ENCODE measurements at regions not wholly inside any gene's neighbourhood (a gene's known extent, or its start where the extent isn't known, plus 50 kb on each side); places are given as distances from the start of the nearest gene placed in this dataset.

GRCh38 chr13:63010072-63010658 lies 1594.5 kb upstream of the PCDH20 start:
- no peak for TF ChIP-seq CTCF (IDR thresholded peaks at IDR 0.05; ENCODE audit: poor library complexity)
- TF ChIP-seq EZH2 (IDR thresholded peaks at IDR 0.05; ENCODE audit: borderline replicate concordance): no peak

All from hepatocyte (in vitro differentiated cells).